Cardiac muscle cell (in vitro differentiated cells and primary cell): ENCODE measurements at regions not wholly inside any gene's neighbourhood (a gene's known extent, or its start where the extent isn't known, plus 50 kb on each side); places are given as distances from the start of the nearest gene placed in this dataset.

Source experiments
- DNase-seq, 2 donors: peaks; one replicate each; pipeline versions ENCODE4 v3.0.0 to v3.0.0-alpha.2; 2010 to 2017; ENCODE audit warnings: low read depth in 1 of 2, low spot score in 1 of 2
- H3K27ac ChIP-seq: fragments of 200-600 bp; sonication (generic); 2 replicates; pipeline ENCODE4 v1.5.1; 2016
- H3K27me3 ChIP-seq: fragments of 200-600 bp; sonication (generic); 2 replicates; pipeline ENCODE4 v1.6.0; 2016; ENCODE audit warnings: control low read depth
- H3K36me3 ChIP-seq: fragments of 200-600 bp; sonication (generic); 2 replicates; pipeline ENCODE4 v1.5.1; 2016; ENCODE audit warnings: control low read depth
- H3K4me1 ChIP-seq: fragments of 200-600 bp; sonication (generic); 2 replicates; pipeline ENCODE4 v1.8.1; 2017; ENCODE audit warnings: low read depth, mild to moderate bottlenecking, mixed run types
- H3K4me3 ChIP-seq: fragments of 200-600 bp; sonication (generic); 2 replicates; pipeline ENCODE4 v1.5.1; 2016; ENCODE audit warnings: mild to moderate bottlenecking
- H3K9me3 ChIP-seq: fragments of 200-600 bp; sonication (generic); 2 replicates; pipeline ENCODE4 v1.5.1; 2017; ENCODE audit warnings: low read depth, mild to moderate bottlenecking, control low read depth
- CTCF ChIP-seq: IDR thresholded peaks from 2 replicates; pipeline ENCODE4 v1.5.1; 2012; ENCODE audit warnings: low read depth, mild to moderate bottlenecking, low read length

- no peaks in the 10 kb centered on the region for H3K36me3 ChIP-seq
- H3K9me3 ChIP-seq: no peaks in the 10 kb centered on the region
- peak; percentile 42 to 92 for DNase-seq
- TF ChIP-seq CTCF: no peak
- H3K27me3 ChIP-seq: no peaks in the 10 kb centered on the region
- no peaks in the 10 kb centered on the region for H3K4me1 ChIP-seq
- H3K4me3 ChIP-seq: no peak overlapping the region
- no peak overlapping the region for H3K27ac ChIP-seq
Measured at GRCh38 chr6:98657764-98658163, 176.6 kb upstream of the POU3F2 start.

DNA sequence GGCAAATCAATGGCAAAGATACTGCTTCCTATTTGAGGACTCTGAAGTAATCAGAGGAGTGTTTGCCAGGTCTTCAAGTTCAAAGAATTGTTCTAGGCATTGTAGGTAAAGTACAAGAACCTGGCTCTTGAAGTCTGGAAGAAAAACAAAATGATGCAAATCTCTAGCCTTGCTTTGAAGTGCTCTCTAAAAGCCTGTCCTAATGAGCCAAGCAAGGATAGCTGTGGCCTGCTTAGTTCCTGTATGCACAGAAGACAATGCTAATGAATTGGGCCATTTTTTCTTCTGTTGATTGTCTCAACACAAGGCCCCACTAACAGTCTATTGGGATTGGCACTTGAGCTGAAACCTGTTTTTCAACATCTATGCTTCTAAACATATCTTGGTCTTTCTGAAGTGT, 165.0 kb upstream of the POU3F2 start:
- H3K4me1 ChIP-seq: no peaks in the 10 kb centered on the region
- H3K27ac ChIP-seq: no peak overlapping the region
- no peaks in the 10 kb centered on the region for H3K9me3 ChIP-seq
- H3K36me3 ChIP-seq: no peaks in the 10 kb centered on the region
- no peak for DNase-seq
- no peak for TF ChIP-seq CTCF
- H3K4me3 ChIP-seq: no peak overlapping the region
- H3K27me3 ChIP-seq: no peaks in the 10 kb centered on the region

DNA sequence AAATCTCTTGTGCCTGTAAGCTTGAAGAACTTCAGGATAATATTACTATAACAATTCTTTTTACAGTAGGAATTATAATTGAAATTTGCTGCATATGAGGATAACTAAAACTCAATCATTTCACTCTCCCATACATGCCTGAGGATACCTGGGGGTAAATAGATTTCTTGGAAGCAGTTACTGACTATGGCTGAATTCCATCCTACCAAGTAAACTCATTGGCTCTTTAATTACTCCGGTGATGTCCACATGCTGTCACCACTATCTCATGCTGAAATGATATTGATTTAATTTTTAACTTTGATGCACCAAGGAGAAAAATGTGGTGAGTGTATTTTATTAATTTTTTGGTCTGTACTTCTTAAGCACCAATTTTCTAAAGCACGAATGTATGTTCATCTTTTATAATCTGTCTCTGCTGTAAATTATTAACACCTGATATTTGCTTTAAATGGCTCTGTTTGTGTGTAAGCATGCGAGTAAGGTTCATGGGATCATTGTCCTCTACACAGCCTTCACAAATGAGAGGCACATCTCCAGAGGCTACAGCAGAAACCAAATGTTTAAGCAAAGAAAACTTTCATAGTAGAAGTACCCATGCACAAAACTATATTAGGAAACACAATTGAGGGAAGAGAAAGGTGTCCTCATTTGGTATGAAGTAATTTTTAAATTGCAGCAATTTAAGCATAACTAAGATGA, 164.2 kb upstream of the POU3F2 start:
- H3K36me3 ChIP-seq: no peaks in the 10 kb centered on the region
- H3K4me1 ChIP-seq: no peaks in the 10 kb centered on the region
- no peak for DNase-seq
- H3K9me3 ChIP-seq: no peaks in the 10 kb centered on the region
- H3K4me3 ChIP-seq: no peak overlapping the region
- H3K27me3 ChIP-seq: no peaks in the 10 kb centered on the region
- no peak for TF ChIP-seq CTCF
- no peak overlapping the region for H3K27ac ChIP-seq

- DNase-seq: no peak
- TF ChIP-seq CTCF: no peak
- Histone ChIP-seq H3K27me3 (no peaks in the 10 kb centered on the region), H3K36me3 (no peaks in the 10 kb centered on the region), H3K4me1 (no peaks in the 10 kb centered on the region), H3K27ac (no peak overlapping the region), H3K4me3 (no peak overlapping the region), H3K9me3 (no peaks in the 10 kb centered on the region)
Measured at GRCh38 chr6:98672681-98673475, 161.5 kb upstream of the POU3F2 start.

DNA sequence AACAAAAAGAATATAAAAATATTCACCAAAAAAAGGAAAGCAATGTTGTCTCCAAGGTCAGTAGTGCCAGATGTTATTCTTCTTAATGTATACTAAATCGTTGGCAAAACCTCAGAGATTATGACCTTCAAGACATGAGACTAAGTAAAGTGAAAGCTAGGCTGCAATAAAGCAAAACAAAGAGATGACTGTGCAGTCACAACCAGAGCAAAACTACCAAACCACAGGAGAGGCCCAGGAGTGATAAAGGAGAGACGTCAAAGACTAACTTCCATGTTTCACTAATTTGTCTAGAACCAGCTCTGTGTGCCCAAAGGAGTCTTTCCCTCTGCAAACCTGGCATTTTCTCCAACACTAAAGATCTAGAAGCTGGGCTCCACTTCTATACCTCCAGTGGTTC, 155.9 kb upstream of the POU3F2 start:
- no peak overlapping the region for H3K27ac ChIP-seq
- no peak overlapping the region for H3K4me3 ChIP-seq
- no peak for TF ChIP-seq CTCF
- H3K9me3 ChIP-seq: no peaks in the 10 kb centered on the region
- H3K36me3 ChIP-seq: no peaks in the 10 kb centered on the region
- H3K27me3 ChIP-seq: no peaks in the 10 kb centered on the region
- no peak for DNase-seq
- no peaks in the 10 kb centered on the region for H3K4me1 ChIP-seq
